WTC11 (cell line): ENCODE measurements at regions not wholly inside any gene's neighbourhood (a gene's known extent, or its start where the extent isn't known, plus 50 kb on each side); places are given as distances from the start of the nearest gene placed in this dataset.

Source experiments
- ATAC-seq: fragments of 200-7000 bp; cut with Tn5 transposase; 2 replicates; pipeline ENCODE4 v1.10.0; 2021; ENCODE audit warnings: mild to moderate bottlenecking, moderate library complexity
- CTCF ChIA-PET: fragments of 300-600 bp; sonication (Branson Sonifier 250); formaldehyde crosslinking; loops from one replicate; lab custom pipeline; 2021; ENCODE audit warnings: antibody characterized with exemption; lab: Charles Lee
- POLR2A ChIA-PET: fragments of 350-600 bp; sonication (Branson Sonifier 250); formaldehyde crosslinking; loops from one replicate; lab custom pipeline; 2021; ENCODE audit warnings: antibody characterized with exemption; lab: Charles Lee
- DNase-seq: peaks from one replicate; pipeline ENCODE4 v3.0.0; 2021; ENCODE audit warnings: low spot score
- H3K27ac Mint-ChIP-seq: 2 replicates; pipeline ENCODE4 v1.8.0; 2021; ENCODE audit warnings: mixed read lengths
- H3K27me3 Mint-ChIP-seq: 2 replicates; pipeline ENCODE4 v1.8.0; 2021; ENCODE audit warnings: low read depth, mild to moderate bottlenecking, moderate library complexity, mixed read lengths
- H3K36me3 Mint-ChIP-seq: 2 replicates; pipeline ENCODE4 v1.8.0; 2021; ENCODE audit warnings: mixed read lengths
- H3K4me1 Mint-ChIP-seq: 2 replicates; pipeline ENCODE4 v1.8.0; 2022; ENCODE audit warnings: mixed read lengths
- H3K4me3 Mint-ChIP-seq: 2 replicates; pipeline ENCODE4 v1.8.0; 2021; ENCODE audit warnings: mild to moderate bottlenecking, moderate library complexity, mixed read lengths
- H3K9me3 Mint-ChIP-seq: 2 replicates; pipeline ENCODE4 v1.8.0; 2021; ENCODE audit warnings: mixed read lengths
- ARID4B ChIP-seq: sonication (generic); formaldehyde crosslinking; IDR thresholded peaks from 2 replicates; pipeline ENCODE4 v1.8.0; 2023; ENCODE audit warnings: missing genetic modification reagents, mild to moderate bottlenecking, borderline replicate concordance
- ATF2 ChIP-seq: sonication (generic); formaldehyde crosslinking; IDR thresholded peaks from 2 replicates; pipeline ENCODE4 v1.8.1; 2022; ENCODE audit warnings: low read depth, missing genetic modification reagents, borderline replicate concordance
- ATF3 ChIP-seq: sonication (generic); formaldehyde crosslinking; conservative IDR thresholded peaks from 2 replicates; pipeline ENCODE4 v1.8.1; 2022; ENCODE audit warnings: mild to moderate bottlenecking, missing genetic modification reagents
- CDX4 ChIP-seq: fragments of 250-450 bp; sonication (Bioruptor Pico); IDR thresholded peaks from 2 replicates; pipeline ENCODE4 v1.9.0; 2021; ENCODE audit warnings: moderate library complexity, mild to moderate bottlenecking, inconsistent platforms, borderline replicate concordance
- CREM ChIP-seq: sonication (generic); formaldehyde crosslinking; IDR thresholded peaks from 2 replicates; pipeline ENCODE4 v1.8.1; 2022; ENCODE audit warnings: mild to moderate bottlenecking, missing genetic modification reagents, moderate library complexity
- ETV6 ChIP-seq: sonication (generic); formaldehyde crosslinking; IDR thresholded peaks from 2 replicates; pipeline ENCODE4 v1.8.1; 2022; ENCODE audit warnings: mild to moderate bottlenecking, missing genetic modification reagents
- HMGA2 ChIP-seq: fragments of 250-450 bp; sonication (Bioruptor Pico); IDR thresholded peaks from 2 replicates; pipeline ENCODE4 v1.4.0; 2021; ENCODE audit warnings: mild to moderate bottlenecking, moderate library complexity
- MXD4 ChIP-seq: fragments of 250-450 bp; sonication (Bioruptor Pico); IDR thresholded peaks from 2 replicates; pipeline ENCODE4 v1.8.0; 2021; ENCODE audit warnings: mild to moderate bottlenecking, moderate library complexity, borderline replicate concordance
- NR2C2 ChIP-seq: sonication (generic); formaldehyde crosslinking; IDR thresholded peaks from 2 replicates; pipeline ENCODE4 v1.8.0; 2022; ENCODE audit warnings: mild to moderate bottlenecking, missing genetic modification reagents
- NR3C1 ChIP-seq: sonication (generic); formaldehyde crosslinking; conservative IDR thresholded peaks from 2 replicates; pipeline ENCODE4 v1.8.1; 2023; ENCODE audit warnings: low read depth, mild to moderate bottlenecking, missing genetic modification reagents
- TCF7 ChIP-seq: sonication (generic); formaldehyde crosslinking; IDR thresholded peaks from 2 replicates; pipeline ENCODE4 v1.8.0; 2022; ENCODE audit warnings: mild to moderate bottlenecking, low read depth, missing genetic modification reagents, moderate library complexity
- TEAD1 ChIP-seq: sonication (generic); formaldehyde crosslinking; IDR thresholded peaks from 2 replicates; pipeline ENCODE4 v1.8.0; 2022; ENCODE audit warnings: mild to moderate bottlenecking, missing genetic modification reagents
- TP53 ChIP-seq: sonication (generic); formaldehyde crosslinking; IDR thresholded peaks from 2 replicates; pipeline ENCODE4 v1.8.1; 2023; ENCODE audit warnings: mild to moderate bottlenecking, missing genetic modification reagents
- USF2 ChIP-seq: sonication (generic); formaldehyde crosslinking; IDR thresholded peaks from 2 replicates; pipeline ENCODE4 v1.8.1; 2023; ENCODE audit warnings: mild to moderate bottlenecking, missing genetic modification reagents, moderate library complexity
- ZBTB43 ChIP-seq: sonication (generic); formaldehyde crosslinking; IDR thresholded peaks from 2 replicates; pipeline ENCODE4 v1.8.1; 2023; ENCODE audit warnings: mild to moderate bottlenecking, missing genetic modification reagents
- ZNF138 ChIP-seq: sonication (generic); formaldehyde crosslinking; conservative IDR thresholded peaks from 2 replicates; pipeline ENCODE4 v1.8.1; 2022; ENCODE audit warnings: mild to moderate bottlenecking, moderate library complexity, missing genetic modification reagents
- ZNF671 ChIP-seq: fragments of 250-450 bp; sonication (Bioruptor Pico); IDR thresholded peaks from 2 replicates; pipeline ENCODE4 v1.8.0; 2021; ENCODE audit warnings: mild to moderate bottlenecking

GRCh38 chr11:116656011-116656410, 116.8 kb downstream of the BUD13 start (continued):
- TF ChIP-seq TP53 (CRISPR knock-in tag) = no peak
- no peak for TF ChIP-seq CDX4 (CRISPR knock-in tag)
- TF ChIP-seq NR3C1 (CRISPR knock-in tag) = no peak

- no peak for DNase-seq
- no peak for ATAC-seq
- POLR2A ChIA-PET = no interaction called here
Observed at GRCh38 chr11:116654526-116654925, 118.3 kb downstream of the BUD13 start.

More at GRCh38 chr11:116654526-116654925, 118.3 kb downstream of the BUD13 start:
- Mint-ChIP-seq H3K27ac (no peak overlapping the region), H3K27me3 (no peaks in the 10 kb centered on the region), H3K9me3 (peaks cover 18% of the 10 kb centered on the region), H3K4me3 (no peak overlapping the region), H3K36me3 (peaks cover 11% of the 10 kb centered on the region), H3K4me1 (peaks cover 22% of the 10 kb centered on the region)
- TF ChIP-seq TCF7 (CRISPR knock-in tag) (no peak), ETV6 (CRISPR knock-in tag) (no peak), USF2 (CRISPR knock-in tag) (no peak), MXD4 (CRISPR knock-in tag) (no peak), ATF3 (CRISPR knock-in tag) (no peak), ZNF671 (CRISPR knock-in tag) (no peak), ATF2 (CRISPR knock-in tag) (no peak), NR3C1 (CRISPR knock-in tag) (no peak), ZNF138 (CRISPR knock-in tag) (no peak), HMGA2 (CRISPR knock-in tag) (no peak), ZBTB43 (no peak), ARID4B (no peak), TP53 (CRISPR knock-in tag) (no peak), CREM (no peak), NR2C2 (CRISPR knock-in tag) (no peak), TEAD1 (CRISPR knock-in tag) (no peak)
- CTCF ChIA-PET = no interaction called here
